ENCODE measurements at regions not wholly inside any gene's neighbourhood (a gene's known extent, or its start where the extent isn't known, plus 50 kb on each side); places are given as distances from the start of the nearest gene placed in this dataset.

DNA sequence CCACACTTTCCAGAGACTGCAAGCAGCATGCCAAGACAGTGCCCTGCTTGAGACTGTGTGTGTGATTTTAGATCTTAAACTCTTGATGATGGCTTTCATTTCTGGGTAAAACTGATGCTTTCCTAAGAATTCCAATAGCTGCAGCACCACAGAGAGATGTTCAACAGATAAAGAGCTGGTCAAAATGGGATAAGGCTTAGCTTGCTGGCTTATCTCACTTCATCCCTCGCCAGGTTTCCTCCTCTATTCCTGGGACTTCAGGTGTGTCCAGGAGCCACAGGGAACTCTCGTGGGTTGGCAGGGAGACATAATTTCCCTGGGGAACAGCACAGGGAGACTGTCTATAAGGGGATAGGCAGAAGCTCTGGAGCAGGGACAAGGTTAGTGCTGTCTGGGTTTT is 137.3 kb downstream of the KCTD15 start:
- no peak for DNase-seq (ENCODE audit: low read depth, low spot score)
- H3K4me3 ChIP-seq (ENCODE audit: low read length) = no peak overlapping the region

GRCh38 chr19:33938821-33939220 is 142.2 kb downstream of the KCTD15 start:
- no peak overlapping the region for H3K4me3 ChIP-seq (ENCODE audit: low read length)
- no peak for DNase-seq (ENCODE audit: low read depth, low spot score)

GRCh38 chr19:33941133-33941532 is 144.5 kb downstream of the KCTD15 start:
- no peak overlapping the region for H3K4me3 ChIP-seq (ENCODE audit: low read length)
- DNase-seq (ENCODE audit: low read depth, low spot score) = no peak

DNA sequence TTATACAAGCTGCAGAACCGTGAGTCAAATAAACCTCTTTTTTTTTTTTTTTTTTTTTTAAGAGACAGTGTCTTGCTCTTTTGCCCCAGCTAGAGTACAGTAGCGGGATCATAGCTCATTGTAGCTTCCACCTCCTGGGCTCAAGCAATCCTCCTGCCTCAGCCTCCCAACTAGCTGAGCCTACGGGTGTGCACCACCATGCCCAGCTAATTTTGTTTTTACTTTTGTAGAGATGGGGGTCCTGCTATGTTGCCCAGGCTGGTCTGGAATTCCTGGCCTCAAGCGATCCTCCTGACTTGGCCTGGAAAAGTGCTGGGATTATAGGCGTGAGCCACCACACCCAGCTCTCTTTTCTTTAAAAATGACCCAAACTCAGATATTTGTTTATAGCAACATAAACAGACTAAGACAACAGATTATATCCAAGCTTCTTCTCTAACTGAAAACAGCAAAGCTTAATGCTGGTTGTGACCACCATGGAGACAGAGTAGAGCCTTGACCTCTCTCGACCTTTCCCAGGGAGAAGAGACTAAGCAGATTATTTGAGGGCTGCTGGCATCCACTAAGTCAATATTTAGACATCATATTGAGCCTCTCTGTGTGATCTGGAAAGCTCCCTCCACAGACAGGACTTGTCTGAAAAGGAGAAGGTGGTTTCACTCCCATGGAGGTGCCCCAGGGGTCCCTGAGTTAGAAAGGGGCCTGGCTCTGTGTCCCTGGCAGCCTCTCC is 150.0 kb downstream of the KCTD15 start:
- DNase-seq (ENCODE audit: low read depth, low spot score) = no peak
- H3K4me3 ChIP-seq (ENCODE audit: low read length) = no peak overlapping the region

GRCh38 chr19:33947265-33947964 is 150.7 kb downstream of the KCTD15 start:
- no peak overlapping the region for H3K4me3 ChIP-seq (ENCODE audit: low read length)
- peak; percentile 4 for DNase-seq (ENCODE audit: low read depth, low spot score)

DNA sequence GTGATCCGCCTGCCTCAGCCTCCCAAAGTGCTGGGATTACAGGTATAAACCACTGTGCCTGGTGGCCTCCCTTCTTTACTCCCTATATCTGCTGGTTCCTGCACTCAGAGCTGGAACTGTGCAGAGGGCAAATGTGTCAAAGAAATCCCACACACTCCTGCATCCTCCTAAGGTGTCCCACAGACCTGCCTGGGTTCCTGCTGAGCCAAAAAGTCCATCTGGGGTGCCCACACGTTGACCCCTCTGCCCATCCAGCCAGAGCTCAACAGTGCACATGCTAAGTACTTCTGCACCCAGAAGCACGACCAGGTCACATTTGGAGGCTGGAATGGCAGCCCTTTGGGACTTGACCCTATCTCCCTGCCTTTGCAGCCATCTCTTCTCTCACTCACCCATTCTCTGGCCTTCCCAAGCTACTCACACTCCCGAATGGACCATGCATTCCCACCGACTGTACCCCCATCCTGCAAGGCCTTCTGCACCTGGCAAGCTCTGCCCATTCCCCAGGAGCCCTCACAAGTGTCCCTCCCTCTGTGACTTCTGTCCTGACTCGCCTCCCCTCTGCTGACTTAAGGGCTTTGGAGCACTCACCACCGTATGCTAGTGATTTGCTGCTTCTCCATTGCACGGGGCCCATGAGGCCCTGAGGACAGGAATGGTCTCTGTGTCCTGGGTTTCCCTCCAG is 152.1 kb downstream of the KCTD15 start:
- no peak for DNase-seq (ENCODE audit: low read depth, low spot score)
- H3K4me3 ChIP-seq (ENCODE audit: low read length) = no peak overlapping the region

DNA sequence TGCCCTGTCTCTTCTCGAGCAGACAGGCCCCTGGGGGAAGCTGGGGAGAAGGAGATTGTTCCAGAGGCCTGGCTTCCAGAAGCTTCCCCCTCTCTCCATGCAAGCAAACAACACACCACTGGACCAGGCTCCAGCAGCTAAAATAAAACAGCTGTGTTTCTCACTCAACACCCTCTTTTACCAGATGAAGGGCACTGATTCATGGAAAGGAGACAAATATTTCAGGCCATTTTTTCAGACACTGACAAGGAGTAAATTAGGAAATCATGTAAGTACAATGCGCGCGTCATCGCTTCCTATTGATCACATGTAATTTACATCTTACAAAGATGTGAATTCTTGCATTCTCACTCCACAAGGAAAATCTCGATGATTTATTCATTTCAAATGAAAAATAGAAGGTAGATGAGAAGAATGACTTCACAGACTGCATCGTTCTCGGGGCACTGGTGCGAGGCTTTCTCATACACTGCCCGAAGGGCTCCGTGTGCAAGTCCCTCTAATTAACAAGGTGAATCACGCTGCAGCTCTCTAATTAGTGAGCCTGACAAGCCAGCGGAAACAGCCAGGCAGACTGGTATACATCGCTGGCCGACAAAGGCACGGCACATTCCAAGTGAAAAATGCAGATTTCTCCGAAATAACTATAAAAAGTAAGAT is 153.6 kb downstream of the KCTD15 start:
- DNase-seq (ENCODE audit: low read depth, low spot score) = no peak
- no peak overlapping the region for H3K4me3 ChIP-seq (ENCODE audit: low read length)

- no peak overlapping the region for H3K4me3 ChIP-seq (ENCODE audit: low read length)
- DNase-seq (ENCODE audit: low read depth, low spot score) = no peak
These were observed 156.4 kb downstream of the KCTD15 start for GRCh38 chr19:33953023-33953422.

- no peak overlapping the region for H3K4me3 ChIP-seq (ENCODE audit: low read length)
- DNase-seq (ENCODE audit: low read depth, low spot score) = no peak
These were observed 156.9 kb downstream of the KCTD15 start for GRCh38 chr19:33953592-33953991.

- H3K4me3 ChIP-seq (ENCODE audit: low read length) = no peak overlapping the region
- no peak for DNase-seq (ENCODE audit: low read depth, low spot score)
These were observed 158.0 kb downstream of the KCTD15 start for GRCh38 chr19:33954686-33955085.

- no peak for DNase-seq (ENCODE audit: low read depth, low spot score)
- no peak overlapping the region for H3K4me3 ChIP-seq (ENCODE audit: low read length)
These were observed 160.3 kb downstream of the KCTD15 start for GRCh38 chr19:33956941-33957340.

DNA sequence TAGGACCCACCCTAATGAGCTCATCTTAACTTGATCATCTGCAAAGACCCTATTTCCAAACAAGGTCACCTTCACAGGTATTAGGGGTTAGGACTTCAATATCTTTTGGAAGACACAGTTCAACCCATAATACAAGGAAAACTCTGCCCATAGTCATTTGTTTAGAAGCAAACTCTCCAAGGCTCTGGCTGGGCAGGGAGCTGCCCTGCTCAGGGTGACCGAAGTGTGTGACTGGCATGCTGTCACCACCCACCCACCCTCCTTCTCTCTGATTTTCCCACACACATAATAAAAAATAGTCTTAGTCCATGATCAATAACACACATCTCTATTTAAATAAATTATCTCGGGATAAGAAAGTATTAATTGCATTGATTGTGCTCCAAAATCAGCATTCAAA is 161.1 kb downstream of the KCTD15 start:
- H3K4me3 ChIP-seq (ENCODE audit: low read length) = no peak overlapping the region

DNA sequence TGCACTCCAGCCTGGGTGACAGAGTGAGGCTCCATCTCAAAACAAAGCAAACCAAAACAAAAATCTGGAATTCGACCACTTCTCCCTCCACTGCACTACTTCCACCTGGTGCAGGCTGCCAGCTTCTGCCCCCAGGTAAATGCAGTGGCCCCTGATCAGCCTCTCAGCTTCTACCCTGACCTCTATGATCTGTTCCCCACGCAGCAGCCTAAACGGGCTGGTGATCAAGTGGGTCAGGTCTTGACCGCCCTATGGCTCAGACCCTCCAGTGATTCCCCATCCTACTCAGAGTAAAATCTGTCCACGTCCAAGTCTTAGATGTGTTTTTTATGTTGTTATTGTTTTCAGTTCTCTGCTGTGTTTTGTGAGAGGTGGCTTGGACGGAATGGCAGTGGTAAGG is 163.9 kb downstream of the KCTD15 start:
- DNase-seq (ENCODE audit: low read depth, low spot score) = no peak
- H3K4me3 ChIP-seq (ENCODE audit: low read length) = no peak overlapping the region

More for the DNA sequence above, 161.1 kb downstream of the KCTD15 start:
- DNase-seq (ENCODE audit: low read depth, low spot score) = no peak

- DNase-seq (ENCODE audit: low read depth, low spot score) = no peak
- no peak overlapping the region for H3K4me3 ChIP-seq (ENCODE audit: low read length)
These were observed 165.5 kb downstream of the KCTD15 start for GRCh38 chr19:33962161-33962560.

DNA sequence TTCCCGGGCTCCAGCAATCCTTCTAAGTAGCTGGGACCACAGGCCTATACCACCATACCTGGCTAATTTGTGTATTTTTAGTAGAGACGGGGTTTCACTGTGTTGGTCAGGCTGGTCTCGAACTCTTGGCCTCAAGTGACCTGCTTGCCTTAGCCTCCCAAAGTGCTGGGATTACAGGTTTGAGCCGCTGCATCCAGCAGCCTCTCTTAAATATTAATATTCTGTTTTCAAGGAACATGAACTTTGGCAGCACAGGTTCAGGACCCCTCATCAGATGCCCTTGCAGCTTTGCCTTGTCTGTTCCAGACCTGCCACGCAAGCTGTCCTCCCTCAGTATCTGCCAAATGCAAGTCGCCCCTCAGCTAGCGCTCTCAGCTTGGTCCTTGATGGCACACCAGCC is 166.8 kb downstream of the KCTD15 start:
- no peak overlapping the region for H3K4me3 ChIP-seq (ENCODE audit: low read length)
- DNase-seq (ENCODE audit: low read depth, low spot score) = no peak

- no peak for DNase-seq (ENCODE audit: low read depth, low spot score)
- H3K4me3 ChIP-seq (ENCODE audit: low read length) = no peak overlapping the region
These were observed 174.4 kb downstream of the KCTD15 start for GRCh38 chr19:33971073-33971472.

DNA sequence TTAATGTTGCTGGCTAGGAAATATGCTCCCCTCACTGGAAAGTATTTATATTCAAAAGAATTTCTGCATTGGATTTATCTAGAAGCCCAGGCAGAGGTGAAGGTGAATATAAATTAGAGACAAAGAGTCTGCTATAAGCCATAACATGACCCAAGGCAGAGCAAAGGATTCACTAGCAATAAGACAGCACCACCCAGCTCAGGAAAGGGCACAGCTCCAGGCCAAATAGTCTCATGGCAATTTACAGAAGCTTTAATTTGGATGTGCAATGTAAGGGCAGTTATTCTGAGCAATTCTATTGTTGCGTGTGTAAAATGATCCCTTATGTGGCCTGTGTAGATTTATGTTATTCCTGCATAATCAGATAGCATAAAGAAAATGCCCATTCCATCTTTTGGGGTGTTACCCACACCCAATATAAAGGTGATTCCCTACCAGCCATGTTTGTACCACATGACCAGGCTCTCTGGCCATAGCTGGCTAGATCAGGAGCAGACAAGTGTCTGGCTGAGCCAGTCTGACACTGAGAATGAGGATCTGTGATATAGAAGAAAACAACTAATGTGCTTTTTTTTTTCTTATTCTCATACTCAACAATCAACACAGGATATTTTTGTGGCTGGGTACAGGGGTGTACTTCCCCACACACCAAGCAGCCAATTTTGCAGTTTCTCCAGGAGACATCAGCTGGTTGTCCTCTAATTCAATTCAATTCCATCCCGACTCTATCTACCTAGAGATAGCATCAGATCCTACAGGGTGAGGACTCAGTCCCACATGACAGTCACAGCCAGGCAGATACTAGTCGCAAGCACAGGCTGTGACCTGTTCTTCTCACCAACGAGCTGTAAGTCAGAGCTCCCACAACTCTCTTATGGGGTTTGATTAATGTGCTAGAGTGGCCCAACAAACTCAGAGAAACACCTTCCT is 181.4 kb downstream of the KCTD15 start:
- no peak for DNase-seq (ENCODE audit: low read depth, low spot score)

DNA sequence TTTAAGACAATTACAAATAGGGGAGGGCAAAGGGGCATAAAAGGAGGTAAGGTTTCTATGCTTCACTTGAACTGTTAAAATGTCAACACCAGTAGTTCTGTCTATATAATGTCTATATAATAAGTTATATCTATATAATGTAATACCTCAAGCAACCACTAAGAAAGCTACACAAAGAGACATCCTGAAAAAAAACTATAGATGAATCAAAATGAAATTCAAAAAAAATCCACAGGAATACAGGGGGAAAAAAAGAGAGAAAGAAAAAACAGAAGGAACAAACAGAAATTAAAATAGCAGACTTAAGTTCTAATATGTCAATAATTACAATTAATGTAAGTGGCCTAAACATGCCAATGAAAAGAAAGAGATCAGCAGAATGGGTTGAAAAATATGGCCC is 186.0 kb downstream of the KCTD15 start:
- DNase-seq (ENCODE audit: low read depth, low spot score) = no peak
- H3K4me3 ChIP-seq (ENCODE audit: low read length) = no peak overlapping the region

More for the DNA sequence above, 181.4 kb downstream of the KCTD15 start:
- H3K4me3 ChIP-seq (ENCODE audit: low read length) = no peak overlapping the region

DNA sequence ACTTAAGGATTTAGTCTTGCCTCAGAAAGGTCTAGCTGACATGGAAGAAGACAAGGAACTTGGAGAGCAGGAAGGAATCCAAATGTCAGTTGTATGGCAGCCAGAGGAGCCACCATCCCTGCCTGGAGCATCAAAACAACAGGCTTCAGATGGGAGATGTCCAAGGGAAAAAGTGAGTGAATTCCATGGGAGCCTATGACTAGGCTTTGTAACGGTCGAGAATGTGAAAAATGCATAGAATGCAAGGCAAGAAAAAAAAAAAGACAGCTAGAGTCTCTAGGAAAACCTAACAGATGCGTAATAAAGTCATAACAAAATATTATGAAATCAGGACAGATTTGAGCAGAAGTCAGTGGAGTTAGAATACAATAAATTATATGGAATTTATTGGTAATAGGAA is 183.7 kb upstream of the LSM14A start:
- DNase-seq (ENCODE audit: low read depth, low spot score) = no peak
- H3K4me3 ChIP-seq (ENCODE audit: low read length) = no peak overlapping the region
